Neural cell (in vitro differentiated cells): ENCODE measurements at regions not wholly inside any gene's neighbourhood (a gene's known extent, or its start where the extent isn't known, plus 50 kb on each side); places are given as distances from the start of the nearest gene placed in this dataset.

ENCODE experiments used
- H2AFZ ChIP-seq: fragments of 200-600, 300-800 bp; sonication (generic), shearing (Covaris generic); 2 replicates; pipeline ENCODE4 v1.6.0; 2014; ENCODE audit warnings: low read depth, mild to moderate bottlenecking, antibody characterized with exemption, low read length, moderate library complexity
- H3F3A ChIP-seq: fragments of 200-600 bp; shearing (Covaris generic); 2 replicates; pipeline ENCODE4 v1.6.1; 2016; ENCODE audit warnings: mild to moderate bottlenecking, moderate library complexity, mixed read lengths, antibody characterized with exemption, low read length; ENCODE audit not compliant: insufficient read depth, poor library complexity, severe bottlenecking
- H3K27ac ChIP-seq: fragments of 200-600, 300-800 bp; sonication (generic), shearing (Covaris generic); 2 replicates; pipeline ENCODE4 v1.5.1; 2014; ENCODE audit warnings: mild to moderate bottlenecking, low read length, moderate library complexity
- H3K27me3 ChIP-seq: fragments of 300-800, 200-600 bp; sonication (generic), shearing (Covaris generic); 2 replicates; pipeline ENCODE4 v1.6.0; 2014; ENCODE audit warnings: mild to moderate bottlenecking, low read depth, low read length, moderate library complexity; ENCODE audit not compliant: insufficient read depth
- H3K36me3 ChIP-seq: fragments of 300-800, 200-600 bp; sonication (generic), shearing (Covaris generic); 2 replicates; pipeline ENCODE4 v1.5.1; 2014; ENCODE audit warnings: mild to moderate bottlenecking, antibody characterized with exemption, low read length, moderate library complexity; ENCODE audit not compliant: insufficient read depth
- H3K4me2 ChIP-seq: fragments of 300-800, 200-600 bp; sonication (generic), shearing (Covaris generic); 2 replicates; pipeline ENCODE4 v1.6.0; 2014; ENCODE audit warnings: mild to moderate bottlenecking, low read length
- H3K4me3 ChIP-seq: fragments of 300-800, 200-600 bp; sonication (generic), shearing (Covaris generic); 2 replicates; pipeline ENCODE4 v1.5.1; 2014; ENCODE audit warnings: mild to moderate bottlenecking, low read length, moderate library complexity
- H3K79me2 ChIP-seq: fragments of 200-600 bp; shearing (Covaris generic); replicated peaks from 2 replicates; pipeline ENCODE4 v1.6.0; 2014; ENCODE audit warnings: mild to moderate bottlenecking, low read length, moderate library complexity; ENCODE audit not compliant: insufficient read depth
- H3K9ac ChIP-seq: fragments of 300-800, 200-600 bp; sonication (generic), shearing (Covaris generic); 2 replicates; pipeline ENCODE4 v1.6.1; 2016; ENCODE audit warnings: mild to moderate bottlenecking, low read length, mixed read lengths
- H3K9me2 ChIP-seq: fragments of 200-600 bp; shearing (Covaris generic); 2 replicates; pipeline ENCODE4 v1.6.1; 2016; ENCODE audit warnings: mild to moderate bottlenecking, low read length, mixed read lengths; ENCODE audit not compliant: insufficient read depth
- H3K9me3 ChIP-seq: fragments of 200-600, 300-800 bp; sonication (generic), shearing (Covaris generic); 2 replicates; pipeline ENCODE4 v1.6.1; 2016; ENCODE audit warnings: mild to moderate bottlenecking, mixed run types, low read length, moderate library complexity, mixed read lengths
- H4K20me1 ChIP-seq: fragments of 200-600 bp; shearing (Covaris generic); 2 replicates; pipeline ENCODE4 v1.6.1; 2016; ENCODE audit warnings: mild to moderate bottlenecking, mixed run types; ENCODE audit not compliant: insufficient read depth
- CTCF ChIP-seq: fragments of 450-650 bp; IDR thresholded peaks from 2 replicates; pipeline ENCODE4 v1.5.1; 2014; ENCODE audit warnings: antibody characterized with exemption, mild to moderate bottlenecking, moderate library complexity; ENCODE audit not compliant: poor library complexity, severe bottlenecking
- EP300 ChIP-seq: fragments of 450-650 bp; conservative IDR thresholded peaks from 2 replicates; pipeline ENCODE4 v1.6.1; 2014; ENCODE audit warnings: antibody characterized with exemption, mild to moderate bottlenecking, moderate library complexity; ENCODE audit not compliant: poor library complexity, severe bottlenecking
- EZH2 ChIP-seq: fragments of 200-600, 300-800 bp; shearing (Covaris generic), sonication (generic); IDR thresholded peaks from 2 replicates; pipeline ENCODE4 v1.6.1; 2014; ENCODE audit warnings: antibody characterized with exemption, low read length, borderline replicate concordance, mild to moderate bottlenecking; ENCODE audit not compliant: insufficient read depth, poor library complexity, severe bottlenecking
- MXI1 ChIP-seq: fragments of 450-650 bp; conservative IDR thresholded peaks from 2 replicates; pipeline ENCODE4 v1.6.1; 2014; ENCODE audit warnings: antibody characterized with exemption, mild to moderate bottlenecking; ENCODE audit not compliant: poor library complexity, severe bottlenecking
- POLR2AphosphoS5 ChIP-seq: IDR thresholded peaks from 2 replicates; pipeline ENCODE4 v1.6.1; 2012
- RAD21 ChIP-seq: fragments of 450-650 bp; conservative IDR thresholded peaks from 2 replicates; pipeline ENCODE4 v1.6.1; 2014; ENCODE audit warnings: antibody characterized with exemption, mild to moderate bottlenecking, moderate library complexity
- REST ChIP-seq: IDR thresholded peaks from 2 replicates; pipeline ENCODE4 v1.6.1; 2012; ENCODE audit warnings: borderline replicate concordance
- SMC3 ChIP-seq: fragments of 450-650 bp; conservative IDR thresholded peaks from 2 replicates; pipeline ENCODE4 v1.6.1; 2014; ENCODE audit warnings: antibody characterized with exemption, mild to moderate bottlenecking, moderate library complexity; ENCODE audit not compliant: poor library complexity
- TAF1 ChIP-seq: IDR thresholded peaks from 2 replicates; pipeline ENCODE4 v1.6.1; 2012; ENCODE audit warnings: low read depth

- H3K79me2 ChIP-seq = no peaks in the 10 kb centered on the region
- no peaks in the 10 kb centered on the region for H3K27me3 ChIP-seq
- no peak overlapping the region for H3K9ac ChIP-seq
- H2AFZ ChIP-seq = no peak overlapping the region
- H4K20me1 ChIP-seq = no peaks in the 10 kb centered on the region
- H3K36me3 ChIP-seq = no peaks in the 10 kb centered on the region
- no peak overlapping the region for H3K4me3 ChIP-seq
- no peaks in the 10 kb centered on the region for H3K9me3 ChIP-seq
- H3F3A ChIP-seq = no peaks in the 10 kb centered on the region
- TF ChIP-seq SMC3 (no peak), CTCF (no peak), MXI1 (no peak), EP300 (no peak), EZH2 (no peak), TAF1 (no peak), RAD21 (no peak), REST (no peak), POLR2AphosphoS5 (no peak)
- H3K4me2 ChIP-seq = no peak overlapping the region
- H3K9me2 ChIP-seq = no peaks in the 10 kb centered on the region
- H3K27ac ChIP-seq = no peak overlapping the region
These were observed 597.1 kb downstream of the CCSER2 start for GRCh38 chr10:84925495-84925894.

- Histone ChIP-seq H4K20me1 (no peaks in the 10 kb centered on the region), H3K9ac (no peak overlapping the region), H3K9me3 (no peaks in the 10 kb centered on the region), H3K79me2 (no peaks in the 10 kb centered on the region), H2AFZ (no peak overlapping the region), H3K9me2 (no peaks in the 10 kb centered on the region), H3K36me3 (no peaks in the 10 kb centered on the region), H3F3A (no peaks in the 10 kb centered on the region), H3K4me3 (no peak overlapping the region), H3K4me2 (no peak overlapping the region), H3K27me3 (no peaks in the 10 kb centered on the region), H3K27ac (no peak overlapping the region)
- no peak for TF ChIP-seq CTCF
- no peak for TF ChIP-seq TAF1
- no peak for TF ChIP-seq SMC3
- no peak for TF ChIP-seq POLR2AphosphoS5
- TF ChIP-seq MXI1 = no peak
- no peak for TF ChIP-seq RAD21
- no peak for TF ChIP-seq EP300
- TF ChIP-seq REST = no peak
- TF ChIP-seq EZH2 = no peak
These were observed 605.0 kb downstream of the CCSER2 start for GRCh38 chr10:84933402-84933801.
